ENCODE measurements at regions not wholly inside any gene's neighbourhood (a gene's known extent, or its start where the extent isn't known, plus 50 kb on each side); places are given as distances from the start of the nearest gene placed in this dataset.
A peak's percentile ranks its signal among the peaks of the same experiment; 100 is the strongest.
"Not testable (repeated sequence)": the region's sequence is repeated elsewhere in the genome, so short reads cannot be mapped to it uniquely, and the experiment has no call there.

GRCh38 chr5:50501491-50502228 is 60.6 kb upstream of the EMB start:
- peak in 1 of 51 donors; percentile 8 for DNase-seq

GRCh38 chr5:50513028-50513457 is 72.0 kb upstream of the EMB start:
- not testable (repeated sequence) for DNase-seq

- not testable (repeated sequence) for DNase-seq
Measured at GRCh38 chr5:50521060-50521459, 80.0 kb upstream of the EMB start.

- not testable (repeated sequence) for DNase-seq
Measured at GRCh38 chr5:50527514-50528060, 86.5 kb upstream of the EMB start.

GRCh38 chr5:50535393-50535792 is 94.3 kb upstream of the EMB start:
- no peak for DNase-seq

- not testable (repeated sequence) for DNase-seq
Measured at GRCh38 chr5:50537534-50537933, 96.4 kb upstream of the EMB start.

- DNase-seq = no peak
Measured at GRCh38 chr5:50547303-50547702, 106.2 kb upstream of the EMB start.

- DNase-seq = no peak
Measured at GRCh38 chr5:50550267-50550666, 109.2 kb upstream of the EMB start.

- DNase-seq = no peak
Measured at GRCh38 chr5:50550993-50551392, 109.9 kb upstream of the EMB start.

GRCh38 chr5:50553560-50553984 is 112.5 kb upstream of the EMB start:
- peak in 6 of 51 donors; percentile 0 to 10 (median 2) for DNase-seq

- not testable (repeated sequence) for DNase-seq
Measured at GRCh38 chr5:50558640-50559039, 107.8 kb upstream of the PARP8 start.

- no peak for DNase-seq
Measured at GRCh38 chr5:50559955-50560354, 106.5 kb upstream of the PARP8 start.

- no peak for DNase-seq
Measured at GRCh38 chr5:50562694-50563093, 103.7 kb upstream of the PARP8 start.

GRCh38 chr5:50564079-50564478 is 102.4 kb upstream of the PARP8 start:
- no peak for DNase-seq

GRCh38 chr5:50564558-50564957 is 101.9 kb upstream of the PARP8 start:
- DNase-seq = no peak

GRCh38 chr5:50574121-50574520 is 92.3 kb upstream of the PARP8 start:
- no peak for DNase-seq

- no peak for DNase-seq
Measured at GRCh38 chr5:50575740-50576139, 90.7 kb upstream of the PARP8 start.

- no peak for DNase-seq
Measured at GRCh38 chr5:50576265-50576664, 90.2 kb upstream of the PARP8 start.

GRCh38 chr5:50576686-50577256 is 89.7 kb upstream of the PARP8 start:
- no peak for DNase-seq

GRCh38 chr5:50580506-50580905 is 85.9 kb upstream of the PARP8 start:
- DNase-seq = no peak

GRCh38 chr5:50581845-50582244 is 84.6 kb upstream of the PARP8 start:
- not testable (repeated sequence) for DNase-seq

GRCh38 chr5:50582699-50583098 is 83.7 kb upstream of the PARP8 start:
- DNase-seq = no peak

- no peak for DNase-seq
Measured at GRCh38 chr5:50583621-50584020, 82.8 kb upstream of the PARP8 start.

Data from hypothalamus (tissue), 51 donors.